ENCODE measurements at regions not wholly inside any gene's neighbourhood (a gene's known extent, or its start where the extent isn't known, plus 50 kb on each side); places are given as distances from the start of the nearest gene placed in this dataset.

DNA sequence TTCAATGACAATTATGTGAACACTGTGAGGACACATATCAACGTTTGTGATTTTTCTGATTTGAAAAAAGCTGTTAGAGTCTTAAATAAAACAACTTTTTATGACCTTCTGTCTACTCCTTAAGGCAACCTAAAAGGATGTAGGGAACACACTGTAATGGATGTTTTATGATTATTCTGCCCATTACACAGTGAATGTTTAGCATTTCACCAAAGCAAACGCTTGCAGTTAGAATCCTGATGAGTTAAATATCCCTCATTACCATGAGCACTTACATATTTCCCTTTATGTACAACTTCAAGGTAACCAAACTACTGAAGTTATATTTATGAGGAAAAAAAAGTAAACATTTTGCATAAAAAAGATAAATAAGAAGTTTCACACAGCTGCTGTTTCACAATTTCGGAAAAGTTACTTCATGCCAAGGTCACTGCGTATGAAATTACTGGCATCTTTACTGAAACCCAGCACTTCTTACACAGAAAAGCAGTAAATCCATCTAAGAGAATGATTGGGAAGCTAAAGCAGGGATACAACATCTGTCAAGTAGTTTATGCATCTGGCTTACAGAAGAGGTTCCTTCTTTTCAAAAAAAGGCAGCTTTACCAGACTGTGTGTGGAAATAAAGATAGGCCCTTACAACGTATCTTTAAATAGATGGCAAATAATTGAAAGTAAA, 733.7 kb upstream of the ATXN8OS start:
- TF ChIP-seq EZH2phosphoT487 (IDR thresholded peaks at IDR 0.05; ENCODE audit: borderline replicate concordance, low read length), result no peak
- TF ChIP-seq, protein P1, sequence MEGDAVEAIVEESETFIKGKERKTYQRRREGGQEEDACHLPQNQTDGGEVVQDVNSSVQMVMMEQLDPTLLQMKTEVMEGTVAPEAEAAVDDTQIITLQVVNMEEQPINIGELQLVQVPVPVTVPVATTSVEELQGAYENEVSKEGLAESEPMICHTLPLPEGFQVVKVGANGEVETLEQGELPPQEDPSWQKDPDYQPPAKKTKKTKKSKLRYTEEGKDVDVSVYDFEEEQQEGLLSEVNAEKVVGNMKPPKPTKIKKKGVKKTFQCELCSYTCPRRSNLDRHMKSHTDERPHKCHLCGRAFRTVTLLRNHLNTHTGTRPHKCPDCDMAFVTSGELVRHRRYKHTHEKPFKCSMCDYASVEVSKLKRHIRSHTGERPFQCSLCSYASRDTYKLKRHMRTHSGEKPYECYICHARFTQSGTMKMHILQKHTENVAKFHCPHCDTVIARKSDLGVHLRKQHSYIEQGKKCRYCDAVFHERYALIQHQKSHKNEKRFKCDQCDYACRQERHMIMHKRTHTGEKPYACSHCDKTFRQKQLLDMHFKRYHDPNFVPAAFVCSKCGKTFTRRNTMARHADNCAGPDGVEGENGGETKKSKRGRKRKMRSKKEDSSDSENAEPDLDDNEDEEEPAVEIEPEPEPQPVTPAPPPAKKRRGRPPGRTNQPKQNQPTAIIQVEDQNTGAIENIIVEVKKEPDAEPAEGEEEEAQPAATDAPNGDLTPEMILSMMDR (IDR thresholded peaks at IDR 0.05; ENCODE audit: low read depth, low read length, poor library complexity, severe bottlenecking), result no peak

All from DOHH2 (cell line).